SJCRH30 (cell line): ENCODE measurements at regions not wholly inside any gene's neighbourhood (a gene's known extent, or its start where the extent isn't known, plus 50 kb on each side); places are given as distances from the start of the nearest gene placed in this dataset.
"Not testable (repeated sequence)": the region's sequence is repeated elsewhere in the genome, so short reads cannot be mapped to it uniquely, and the experiment has no call there.

Experiments used
- DNase-seq, 2 experiments: peaks; one replicate each; pipeline ENCODE4 v3.0.0-alpha.2; 2015 to 2020
- H3K27ac ChIP-seq: fragments of 250-450 bp; sonication (Bioruptor Pico); 2 replicates; pipeline ENCODE4 v1.5.1; 2020; ENCODE audit warnings: mild to moderate bottlenecking, moderate library complexity
- H3K27me3 ChIP-seq: fragments of 250-450 bp; sonication (Bioruptor Pico); 2 replicates; pipeline ENCODE4 v1.5.1; 2020; ENCODE audit warnings: mild to moderate bottlenecking, moderate library complexity
- H3K36me3 ChIP-seq: fragments of 250-450 bp; sonication (Bioruptor Pico); 2 replicates; pipeline ENCODE4 v1.5.1; 2020; ENCODE audit warnings: mild to moderate bottlenecking, moderate library complexity
- H3K4me1 ChIP-seq: fragments of 250-450 bp; sonication (Bioruptor Pico); 2 replicates; pipeline ENCODE4 v1.5.1; 2020; ENCODE audit warnings: mild to moderate bottlenecking, moderate library complexity
- H3K4me3 ChIP-seq: fragments of 250-450 bp; sonication (Bioruptor Pico); 2 replicates; pipeline ENCODE4 v1.5.1; 2020; ENCODE audit warnings: mild to moderate bottlenecking, moderate library complexity
- H3K9me3 ChIP-seq: fragments of 250-450 bp; sonication (Bioruptor Pico); replicated peaks from 2 replicates; pipeline ENCODE4 v1.5.1; 2020; ENCODE audit warnings: mild to moderate bottlenecking, moderate library complexity

- not testable (repeated sequence) for H3K27ac ChIP-seq, H3K4me3 ChIP-seq, DNase-seq, H3K27me3 ChIP-seq, H3K9me3 ChIP-seq, H3K4me1 ChIP-seq, H3K36me3 ChIP-seq
These were observed 261.5 kb upstream of the PLGLB2 start for GRCh38 chr2:87486413-87486812.

- not testable (repeated sequence) for H3K36me3 ChIP-seq
These were observed 259.9 kb upstream of the PLGLB2 start for GRCh38 chr2:87488021-87488420.

GRCh38 chr2:87488991-87489390, 258.9 kb upstream of the PLGLB2 start:
- not testable (repeated sequence) for H3K9me3 ChIP-seq, H3K4me3 ChIP-seq, DNase-seq

More at GRCh38 chr2:87488021-87488420, 259.9 kb upstream of the PLGLB2 start:
- DNase-seq, H3K9me3 ChIP-seq, H3K27ac ChIP-seq, H3K4me1 ChIP-seq, H3K27me3 ChIP-seq, H3K4me3 ChIP-seq: not testable (repeated sequence)

GRCh38 chr2:87494846-87495245, 253.0 kb upstream of the PLGLB2 start:
- H3K4me3 ChIP-seq, H3K36me3 ChIP-seq, H3K4me1 ChIP-seq, H3K27ac ChIP-seq, DNase-seq, H3K27me3 ChIP-seq, H3K9me3 ChIP-seq: not testable (repeated sequence)

More at GRCh38 chr2:87488991-87489390, 258.9 kb upstream of the PLGLB2 start:
- not testable (repeated sequence) for H3K27ac ChIP-seq, H3K27me3 ChIP-seq, H3K4me1 ChIP-seq, H3K36me3 ChIP-seq

GRCh38 chr2:87495455-87495854, 252.4 kb upstream of the PLGLB2 start:
- not testable (repeated sequence) for H3K27me3 ChIP-seq, H3K36me3 ChIP-seq, H3K27ac ChIP-seq, DNase-seq, H3K4me1 ChIP-seq, H3K4me3 ChIP-seq, H3K9me3 ChIP-seq

- not testable (repeated sequence) for H3K9me3 ChIP-seq, H3K4me1 ChIP-seq, H3K27ac ChIP-seq, H3K36me3 ChIP-seq, H3K27me3 ChIP-seq, H3K4me3 ChIP-seq
- DNase-seq: peak; percentile 38 to 60
These were observed 251.6 kb upstream of the PLGLB2 start for GRCh38 chr2:87496036-87497006.

GRCh38 chr2:87497135-87497534, 250.8 kb upstream of the PLGLB2 start:
- not testable (repeated sequence) for H3K4me1 ChIP-seq, H3K9me3 ChIP-seq, H3K27me3 ChIP-seq, H3K36me3 ChIP-seq, DNase-seq, H3K4me3 ChIP-seq, H3K27ac ChIP-seq

GRCh38 chr2:87497700-87498099, 250.2 kb upstream of the PLGLB2 start:
- not testable (repeated sequence) for H3K4me3 ChIP-seq, H3K27ac ChIP-seq, H3K36me3 ChIP-seq, DNase-seq, H3K27me3 ChIP-seq, H3K9me3 ChIP-seq, H3K4me1 ChIP-seq

- not testable (repeated sequence) for H3K27ac ChIP-seq, H3K27me3 ChIP-seq, H3K36me3 ChIP-seq, H3K9me3 ChIP-seq, H3K4me1 ChIP-seq, H3K4me3 ChIP-seq
- peak in 1 of 2 experiments; percentile 32 for DNase-seq
These were observed 249.6 kb upstream of the PLGLB2 start for GRCh38 chr2:87498169-87498853.

- H3K9me3 ChIP-seq, H3K36me3 ChIP-seq, H3K4me1 ChIP-seq, H3K27ac ChIP-seq, H3K4me3 ChIP-seq, H3K27me3 ChIP-seq: not testable (repeated sequence)
- peak in 1 of 2 experiments; percentile 41 for DNase-seq
These were observed 249.0 kb upstream of the PLGLB2 start for GRCh38 chr2:87498854-87499238.

- H3K4me3 ChIP-seq, H3K36me3 ChIP-seq, H3K4me1 ChIP-seq, H3K27me3 ChIP-seq, H3K9me3 ChIP-seq, H3K27ac ChIP-seq, DNase-seq: not testable (repeated sequence)
These were observed 248.0 kb upstream of the PLGLB2 start for GRCh38 chr2:87499860-87500259.

GRCh38 chr2:87500421-87500820, 247.5 kb upstream of the PLGLB2 start:
- H3K4me1 ChIP-seq, H3K9me3 ChIP-seq, H3K27me3 ChIP-seq, H3K27ac ChIP-seq, H3K4me3 ChIP-seq, H3K36me3 ChIP-seq: not testable (repeated sequence)
- peak in 1 of 2 experiments; percentile 30 for DNase-seq

- H3K27ac ChIP-seq, H3K27me3 ChIP-seq, H3K4me3 ChIP-seq, H3K4me1 ChIP-seq, DNase-seq, H3K9me3 ChIP-seq, H3K36me3 ChIP-seq: not testable (repeated sequence)
These were observed 246.9 kb upstream of the PLGLB2 start for GRCh38 chr2:87500951-87501350.

- not testable (repeated sequence) for H3K4me1 ChIP-seq, H3K9me3 ChIP-seq, H3K27ac ChIP-seq, H3K4me3 ChIP-seq, DNase-seq, H3K36me3 ChIP-seq, H3K27me3 ChIP-seq
These were observed 244.9 kb upstream of the PLGLB2 start for GRCh38 chr2:87502948-87503347.

GRCh38 chr2:87505239-87505638, 242.6 kb upstream of the PLGLB2 start:
- DNase-seq, H3K27me3 ChIP-seq, H3K27ac ChIP-seq, H3K4me1 ChIP-seq, H3K36me3 ChIP-seq, H3K9me3 ChIP-seq, H3K4me3 ChIP-seq: not testable (repeated sequence)

GRCh38 chr2:87505909-87506308, 242.0 kb upstream of the PLGLB2 start:
- not testable (repeated sequence) for H3K4me1 ChIP-seq, H3K27ac ChIP-seq, H3K27me3 ChIP-seq, DNase-seq, H3K4me3 ChIP-seq, H3K9me3 ChIP-seq, H3K36me3 ChIP-seq
